H9 (cell line): ENCODE measurements at regions not wholly inside any gene's neighbourhood (a gene's known extent, or its start where the extent isn't known, plus 50 kb on each side); places are given as distances from the start of the nearest gene placed in this dataset.

Experiments used
- DNase-seq: peaks from one replicate; pipeline ENCODE4 v3.0.0-alpha.2; 2017
- H2AFZ ChIP-seq: one replicate; pipeline ENCODE4 v1.6.1; 2013; ENCODE audit warnings: mild to moderate bottlenecking, low read length, control low read depth, moderate library complexity
- H2AK5ac ChIP-seq: 2 replicates; pipeline ENCODE4 v1.6.1; 2013; ENCODE audit warnings: low read length, control low read depth, mixed read lengths; ENCODE audit not compliant: insufficient read length
- H2BK120ac ChIP-seq: one replicate; pipeline ENCODE4 v1.6.1; 2013; ENCODE audit warnings: low read depth, mild to moderate bottlenecking, low read length, control low read depth, inconsistent platforms; ENCODE audit not compliant: poor library complexity, severe bottlenecking
- H2BK12ac ChIP-seq: 2 replicates; pipeline ENCODE4 v1.6.1; 2013; ENCODE audit warnings: low read length, control low read depth, mixed read lengths, low read depth; ENCODE audit not compliant: insufficient read length
- H2BK15ac ChIP-seq: 2 replicates; pipeline ENCODE4 v1.6.1; 2013; ENCODE audit warnings: low read depth, low read length, control low read depth
- H2BK20ac ChIP-seq: one replicate; pipeline ENCODE4 v1.6.1; 2013; ENCODE audit warnings: low read depth, mild to moderate bottlenecking, low read length, control low read depth, inconsistent platforms; ENCODE audit not compliant: poor library complexity, severe bottlenecking
- H2BK5ac ChIP-seq: 2 replicates; pipeline ENCODE4 v1.6.1; 2013; ENCODE audit warnings: low read length, control low read depth, mixed read lengths; ENCODE audit not compliant: insufficient read length
- H3K14ac ChIP-seq: 2 replicates; pipeline ENCODE4 v1.6.1; 2013; ENCODE audit warnings: low read length, control low read depth; ENCODE audit not compliant: insufficient read depth
- H3K18ac ChIP-seq: 2 replicates; pipeline ENCODE4 v1.6.1; 2013; ENCODE audit warnings: low read depth, mild to moderate bottlenecking, mixed read lengths, low read length, control low read depth; ENCODE audit not compliant: insufficient read length
- H3K23ac ChIP-seq: 2 replicates; pipeline ENCODE4 v1.6.1; 2013; ENCODE audit warnings: low read length, control low read depth, mixed read lengths, low read depth; ENCODE audit not compliant: insufficient read length
- H3K23me2 ChIP-seq: 2 replicates; pipeline ENCODE4 v1.6.1; 2013; ENCODE audit warnings: low read depth, mild to moderate bottlenecking, mixed read lengths, low read length, control low read depth; ENCODE audit not compliant: insufficient read length, poor library complexity, severe bottlenecking
- H3K27ac ChIP-seq: 2 replicates; pipeline ENCODE4 v1.5.1; 2013; ENCODE audit warnings: low read length, control low read depth, mixed read lengths, low read depth; ENCODE audit not compliant: insufficient read length
- H3K27me3 ChIP-seq: 2 replicates; pipeline ENCODE4 v1.6.1; 2013; ENCODE audit warnings: low read length, control low read depth, inconsistent platforms; ENCODE audit not compliant: insufficient read depth
- H3K4ac ChIP-seq: 2 replicates; pipeline ENCODE4 v1.6.1; 2013; ENCODE audit warnings: low read depth, mild to moderate bottlenecking, control low read depth, inconsistent platforms, low read length, moderate library complexity
- H3K4me1 ChIP-seq: 2 replicates; pipeline ENCODE4 v1.6.1; 2013; ENCODE audit warnings: low read length, control low read depth, inconsistent platforms; ENCODE audit not compliant: insufficient read depth
- H3K4me2 ChIP-seq: 2 replicates; pipeline ENCODE4 v1.6.1; 2013; ENCODE audit warnings: low read length, control low read depth, mixed read lengths; ENCODE audit not compliant: insufficient read length, insufficient read depth
- H3K56ac ChIP-seq: 2 replicates; pipeline ENCODE4 v1.6.1; 2013; ENCODE audit warnings: low read depth, mild to moderate bottlenecking, mixed read lengths, low read length, control low read depth; ENCODE audit not compliant: insufficient read length
- H3K79me1 ChIP-seq: 2 replicates; pipeline ENCODE4 v1.6.1; 2013; ENCODE audit warnings: low read depth, mild to moderate bottlenecking, moderate library complexity, low read length, control low read depth, inconsistent platforms; ENCODE audit not compliant: insufficient read depth, poor library complexity, severe bottlenecking
- H3K79me2 ChIP-seq: 2 replicates; pipeline ENCODE4 v1.6.1; 2013; ENCODE audit warnings: low read length, control low read depth, inconsistent platforms; ENCODE audit not compliant: insufficient read depth
- H3K9ac ChIP-seq: 2 replicates; pipeline ENCODE4 v1.6.1; 2013; ENCODE audit warnings: low read length, control low read depth, mixed read lengths; ENCODE audit not compliant: insufficient read length; ENCODE audit errors: extremely low read depth
- H3K9me3 ChIP-seq: one replicate; pipeline ENCODE4 v1.6.1; 2013; ENCODE audit warnings: low read depth, low read length, inconsistent platforms; ENCODE audit not compliant: control insufficient read depth
- H3T11ph ChIP-seq: one replicate; pipeline ENCODE4 v1.6.1; 2013; ENCODE audit warnings: mild to moderate bottlenecking, low read length, control low read depth, inconsistent platforms
- H4K20me1 ChIP-seq: one replicate; pipeline ENCODE4 v1.6.1; 2013; ENCODE audit not compliant: control insufficient read depth, insufficient read length, insufficient read depth
- H4K5ac ChIP-seq: 2 replicates; pipeline ENCODE4 v1.6.1; 2013; ENCODE audit warnings: low read depth, mild to moderate bottlenecking, mixed read lengths, low read length, control low read depth; ENCODE audit not compliant: insufficient read length
- H4K8ac ChIP-seq: replicated peaks from 2 replicates; pipeline ENCODE4 v1.6.1; 2013; ENCODE audit warnings: low read length, control low read depth, mixed read lengths, low read depth; ENCODE audit not compliant: insufficient read length
- H4K91ac ChIP-seq: 2 replicates; pipeline ENCODE4 v1.6.1; 2013; ENCODE audit warnings: low read depth, mild to moderate bottlenecking, moderate library complexity, mixed read lengths, low read length, control low read depth; ENCODE audit not compliant: insufficient read length
- H3K27ac Mint-ChIP-seq, 3 experiments: 2 replicates in 2 of 3; 3 replicates in 1 of 3; pipeline ENCODE4 v1.8.0; 2020 to 2021; ENCODE audit warnings: mixed read lengths in 3 of 3, mild to moderate bottlenecking in 1 of 3, moderate library complexity in 1 of 3
- H3K27me3 Mint-ChIP-seq: 2 replicates; pipeline ENCODE4 v1.8.0; 2021; ENCODE audit warnings: low read depth, mild to moderate bottlenecking, moderate library complexity, mixed read lengths
- H3K36me3 Mint-ChIP-seq, 3 experiments: 2 replicates in 2 of 3; 3 replicates in 1 of 3; pipeline ENCODE4 v1.8.0; 2020 to 2021; ENCODE audit warnings: low read depth in 3 of 3, mixed read lengths in 3 of 3; ENCODE audit not compliant: insufficient read depth in 1 of 3
- H3K4me1 Mint-ChIP-seq, 2 experiments: 2 replicates each; pipeline ENCODE4 v1.8.0; 2020; ENCODE audit warnings: mixed read lengths in 2 of 2
- H3K4me3 Mint-ChIP-seq, 2 experiments: 2 replicates in 1 of 2; 3 replicates in 1 of 2; pipeline ENCODE4 v1.8.0; 2020 to 2021; ENCODE audit warnings: mild to moderate bottlenecking in 2 of 2, mixed read lengths in 2 of 2, moderate library complexity in 1 of 2
- H3K9me3 Mint-ChIP-seq, 2 experiments: 2 replicates in 1 of 2; 3 replicates in 1 of 2; pipeline ENCODE4 v1.8.0; 2020; ENCODE audit warnings: mild to moderate bottlenecking in 2 of 2, mixed read lengths in 2 of 2, moderate library complexity in 1 of 2
- WGBS: extraction: QIAGEN DNeasy Blood & Tissue Kit; methylation state at CpG from one replicate; pipeline ENCODE4 v1.1.7; 2013; ENCODE audit warnings: missing lambda C conversion rate, low lambda C conversion rate, mixed read lengths; ENCODE audit not compliant: insufficient read length; ENCODE audit errors: extremely low coverage; 5-methylcytosine and 5-hydroxymethylcytosine counted together
- TF ChIP-seq, protein P1 (sequence below): fragments of 200-600 bp; sonication (generic); conservative IDR thresholded peaks from 3 replicates; pipeline ENCODE4 v1.8.0; 2021; ENCODE audit warnings: antibody characterized with exemption, mild to moderate bottlenecking

DNA sequence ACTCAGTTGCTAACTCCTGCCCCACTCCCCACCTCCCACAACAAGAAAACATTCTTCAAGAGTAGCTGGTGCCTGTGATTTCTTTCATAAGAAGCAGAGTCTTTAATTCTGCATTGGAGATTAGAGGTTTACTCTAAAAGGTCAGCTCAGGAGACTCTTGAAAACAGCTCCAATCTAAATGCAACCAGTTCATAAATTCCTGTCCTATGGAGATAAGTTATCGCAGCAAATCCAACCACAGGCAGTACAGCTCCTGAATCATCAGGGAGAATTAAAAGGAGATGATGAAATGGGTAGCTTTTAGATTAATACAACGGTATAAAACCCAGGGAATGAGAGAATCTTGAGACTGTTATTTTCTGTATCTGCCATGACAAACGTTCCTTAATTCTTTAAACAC, 130.7 kb downstream of the SOCS6 start:
- Mint-ChIP-seq H3K4me1 (peaks cover 29 to 30% of the 10 kb centered on the region in 2 experiments), H3K27ac (no peak overlapping the region; a peak in 1 of 7 replicates), H3K4me3 (no peak overlapping the region), H3K9me3 (no peaks in the 10 kb centered on the region), H3K27me3 (no peaks in the 10 kb centered on the region), H3K36me3 (no peaks in the 10 kb centered on the region)
- Histone ChIP-seq H2BK20ac (no peak overlapping the region), H2BK5ac (no peak overlapping the region), H3K27me3 (no peaks in the 10 kb centered on the region), H3K23ac (no peak overlapping the region), H3K14ac (no peak overlapping the region), H3T11ph (no peak overlapping the region), H3K79me2 (no peaks in the 10 kb centered on the region), H3K23me2 (no peaks in the 10 kb centered on the region), H3K4ac (no peak overlapping the region), H3K18ac (no peak overlapping the region), H4K20me1 (no peaks in the 10 kb centered on the region), H3K4me1 (peaks cover 3% of the 10 kb centered on the region; the same call in 1 of the 2 replicates), H3K56ac (no peak overlapping the region), H3K9me3 (no peaks in the 10 kb centered on the region), H2BK15ac (no peak overlapping the region), H2AFZ (no peak overlapping the region), H3K79me1 (no peaks in the 10 kb centered on the region), H3K4me2 (no peak overlapping the region), H4K8ac (no peak overlapping the region), H4K5ac (no peak overlapping the region), H2BK12ac (no peak overlapping the region), H3K27ac (no peak overlapping the region), H3K9ac (no peak overlapping the region), H4K91ac (no peak overlapping the region), H2AK5ac (no peak overlapping the region), H2BK120ac (no peak overlapping the region)
- no CpG with 5 or more reads among the region's 3 CpGs for WGBS
- no peak for DNase-seq
- TF ChIP-seq, protein P1, sequence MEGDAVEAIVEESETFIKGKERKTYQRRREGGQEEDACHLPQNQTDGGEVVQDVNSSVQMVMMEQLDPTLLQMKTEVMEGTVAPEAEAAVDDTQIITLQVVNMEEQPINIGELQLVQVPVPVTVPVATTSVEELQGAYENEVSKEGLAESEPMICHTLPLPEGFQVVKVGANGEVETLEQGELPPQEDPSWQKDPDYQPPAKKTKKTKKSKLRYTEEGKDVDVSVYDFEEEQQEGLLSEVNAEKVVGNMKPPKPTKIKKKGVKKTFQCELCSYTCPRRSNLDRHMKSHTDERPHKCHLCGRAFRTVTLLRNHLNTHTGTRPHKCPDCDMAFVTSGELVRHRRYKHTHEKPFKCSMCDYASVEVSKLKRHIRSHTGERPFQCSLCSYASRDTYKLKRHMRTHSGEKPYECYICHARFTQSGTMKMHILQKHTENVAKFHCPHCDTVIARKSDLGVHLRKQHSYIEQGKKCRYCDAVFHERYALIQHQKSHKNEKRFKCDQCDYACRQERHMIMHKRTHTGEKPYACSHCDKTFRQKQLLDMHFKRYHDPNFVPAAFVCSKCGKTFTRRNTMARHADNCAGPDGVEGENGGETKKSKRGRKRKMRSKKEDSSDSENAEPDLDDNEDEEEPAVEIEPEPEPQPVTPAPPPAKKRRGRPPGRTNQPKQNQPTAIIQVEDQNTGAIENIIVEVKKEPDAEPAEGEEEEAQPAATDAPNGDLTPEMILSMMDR, result no peak
